PC-9 (cell line): ENCODE measurements at regions not wholly inside any gene's neighbourhood (a gene's known extent, or its start where the extent isn't known, plus 50 kb on each side); places are given as distances from the start of the nearest gene placed in this dataset.

ENCODE experiments used
- BruUV-seq: library from RNA; stranded (reverse); fragments of 400-500 nt; replicated peaks from 2 replicates; lab custom pipeline; 2021; lab: Mats Ljungman, UMichigan
- CTCF ChIA-PET: fragments of 300-600 bp; sonication (Branson Sonifier 250); formaldehyde crosslinking; loops from one replicate; lab custom pipeline; 2022; ENCODE audit warnings: antibody characterized with exemption; lab: Charles Lee
- POLR2A ChIA-PET: fragments of 300-600 bp; sonication (Branson Sonifier 250); formaldehyde crosslinking; loops from one replicate; lab custom pipeline; 2022; ENCODE audit warnings: antibody characterized with exemption; ENCODE audit not compliant: unreplicated experiment; lab: Charles Lee
- DNase-seq, 2 experiments: peaks; one replicate each; pipeline versions ENCODE4 v3.0.0 to v3.0.0-alpha.2; 2015 to 2022; ENCODE audit warnings: mixed read lengths in 1 of 2
- H2AFZ ChIP-seq: fragments of 200-600 bp; sonication (generic); 2 replicates; pipeline ENCODE4 v1.8.1; 2017; ENCODE audit warnings: antibody characterized with exemption
- H3F3A ChIP-seq: fragments of 200-600 bp; sonication (generic); 2 replicates; pipeline ENCODE4 v1.8.1; 2017; ENCODE audit warnings: antibody characterized with exemption, mild to moderate bottlenecking, low read depth; ENCODE audit not compliant: insufficient read depth
- H3K27ac ChIP-seq: fragments of 200-600 bp; sonication (generic); 2 replicates; pipeline ENCODE4 v1.6.1; 2016; ENCODE audit warnings: mixed run types
- H3K27me3 ChIP-seq: fragments of 200-600 bp; sonication (generic); 2 replicates; pipeline ENCODE4 v1.6.1; 2016; ENCODE audit warnings: low read depth, mixed run types; ENCODE audit not compliant: insufficient read depth
- H3K36me3 ChIP-seq: fragments of 200-600 bp; sonication (generic); 2 replicates; pipeline ENCODE4 v1.6.1; 2016; ENCODE audit warnings: low read depth, mixed run types
- H3K4me1 ChIP-seq: fragments of 200-600 bp; sonication (generic); replicated peaks from 2 replicates; pipeline ENCODE4 v1.6.1; 2016; ENCODE audit warnings: mixed run types; ENCODE audit not compliant: insufficient read depth
- H3K4me2 ChIP-seq: fragments of 200-600 bp; sonication (generic); 2 replicates; pipeline ENCODE4 v1.6.1; 2017; ENCODE audit warnings: mixed run types
- H3K4me3 ChIP-seq: fragments of 200-600 bp; sonication (generic); 2 replicates; pipeline ENCODE4 v1.6.1; 2016; ENCODE audit warnings: mixed run types
- H3K79me2 ChIP-seq: fragments of 200-600 bp; sonication (generic); 2 replicates; pipeline ENCODE4 v1.6.1; 2017; ENCODE audit warnings: low read depth, mixed run types
- H3K9me2 ChIP-seq: fragments of 200-600 bp; sonication (generic); 2 replicates; pipeline ENCODE4 v1.8.1; 2017; ENCODE audit warnings: mild to moderate bottlenecking; ENCODE audit not compliant: insufficient read depth
- H3K9me3 ChIP-seq: fragments of 200-600 bp; sonication (generic); 2 replicates; pipeline ENCODE4 v1.8.1; 2016; ENCODE audit warnings: low read depth; ENCODE audit not compliant: insufficient read depth
- H4K20me1 ChIP-seq: fragments of 200-600 bp; sonication (generic); 2 replicates; pipeline ENCODE4 v1.8.1; 2017; ENCODE audit not compliant: insufficient read depth
- CTCF ChIP-seq: fragments of 200-600 bp; sonication (generic); conservative IDR thresholded peaks from 2 replicates; pipeline ENCODE4 v1.6.1; 2017; ENCODE audit warnings: mixed run types, antibody characterized with exemption, mild to moderate bottlenecking, moderate library complexity
- EZH2 ChIP-seq: fragments of 200-600 bp; sonication (generic); IDR thresholded peaks from 2 replicates; pipeline ENCODE4 v1.8.0; 2017; ENCODE audit warnings: antibody characterized with exemption, low read depth
- intact Hi-C: fragments of 100-400 bp; cut with micrococcal nuclease; formaldehyde crosslinking; loops from one replicate; pipeline ENCODE4 v1.10.0; 2022; ENCODE audit not compliant: unreplicated experiment

GRCh38 chr11:33569333-33569732 lies 131.3 kb downstream of the C11orf91 start:
- ChIA-PET CTCF (interaction anchor here (1.0 kb wide), 1 partner anchor 173 kb away, joined by 3 read pairs; no protein-coding TSS in a partner anchor), POLR2A (interaction anchor here (0.7 kb wide), 1 partner anchor 125 kb away, joined by 3 read pairs; no protein-coding TSS in a partner anchor)
- Histone ChIP-seq H4K20me1 (no peaks in the 10 kb centered on the region), H3K4me1 (no peaks in the 10 kb centered on the region), H3F3A (no peaks in the 10 kb centered on the region), H3K79me2 (no peaks in the 10 kb centered on the region), H3K27ac (no peak overlapping the region), H3K9me2 (no peaks in the 10 kb centered on the region), H3K4me2 (no peak overlapping the region), H3K9me3 (0 out of 2 replicates have a peak, but pooled peaks cover 9% of the 10 kb centered on the region), H3K27me3 (no peaks in the 10 kb centered on the region), H3K36me3 (no peaks in the 10 kb centered on the region), H2AFZ (no peak overlapping the region), H3K4me3 (no peak overlapping the region)
- intact Hi-C loops: no loop called here
- TF ChIP-seq EZH2: no peak
- no peak for TF ChIP-seq CTCF
- no TSS peak for BruUV-seq
- no peak for DNase-seq

- H3F3A ChIP-seq: no peaks in the 10 kb centered on the region
- no peaks in the 10 kb centered on the region for H3K9me3 ChIP-seq
- H3K4me1 ChIP-seq: no peaks in the 10 kb centered on the region
- no peaks in the 10 kb centered on the region for H3K9me2 ChIP-seq
- H3K4me2 ChIP-seq: no peak overlapping the region
- no peaks in the 10 kb centered on the region for H3K36me3 ChIP-seq
- ChIA-PET CTCF (no interaction called here), POLR2A (no interaction called here)
- no peak for TF ChIP-seq EZH2
- TF ChIP-seq CTCF: no peak
- H2AFZ ChIP-seq: no peak overlapping the region
- no peak overlapping the region for H3K4me3 ChIP-seq
- H3K27ac ChIP-seq: no peak overlapping the region
- no TSS peak for BruUV-seq
- DNase-seq: no peak
- H4K20me1 ChIP-seq: no peaks in the 10 kb centered on the region
- intact Hi-C loops: no loop called here
- H3K27me3 ChIP-seq: no peaks in the 10 kb centered on the region
- no peaks in the 10 kb centered on the region for H3K79me2 ChIP-seq
These were observed 133.6 kb downstream of the C11orf91 start for GRCh38 chr11:33567004-33567403.

GRCh38 chr11:33564856-33565453 lies 135.7 kb downstream of the C11orf91 start:
- no TSS peak for BruUV-seq
- CTCF ChIA-PET: no interaction called here
- POLR2A ChIA-PET: interaction anchor here (0.6 kb wide), 1 partner anchor 123 kb away, joined by 4 read pairs; no protein-coding TSS in a partner anchor

More at GRCh38 chr11:33564856-33565453, 135.7 kb downstream of the C11orf91 start:
- Histone ChIP-seq H3K9me3 (no peaks in the 10 kb centered on the region), H3K27ac (no peak overlapping the region), H3K4me1 (no peaks in the 10 kb centered on the region), H3F3A (no peaks in the 10 kb centered on the region), H3K4me3 (no peak overlapping the region), H2AFZ (no peak overlapping the region), H3K79me2 (no peaks in the 10 kb centered on the region), H3K4me2 (no peak overlapping the region), H3K9me2 (no peaks in the 10 kb centered on the region), H4K20me1 (no peaks in the 10 kb centered on the region), H3K36me3 (no peaks in the 10 kb centered on the region), H3K27me3 (no peaks in the 10 kb centered on the region)
- intact Hi-C loops: no loop called here
- no peak for TF ChIP-seq EZH2
- no peak for TF ChIP-seq CTCF
- DNase-seq: no peak
